Endothelial cell of umbilical vein (primary cell): ENCODE measurements at regions not wholly inside any gene's neighbourhood (a gene's known extent, or its start where the extent isn't known, plus 50 kb on each side); places are given as distances from the start of the nearest gene placed in this dataset.

ENCODE experiments used
- BruUV-seq: library from RNA; stranded (reverse); fragments of 400-500 nt; replicated peaks from 2 replicates; lab custom pipeline; 2021; lab: Mats Ljungman, UMichigan
- CTCF ChIA-PET: fragments of 300-600, 350-600 bp; sonication (Branson Sonifier 250); formaldehyde crosslinking; loops from one replicate; lab custom pipeline; 2021; ENCODE audit warnings: antibody characterized with exemption, inconsistent platforms; lab: Charles Lee
- POLR2A ChIA-PET: fragments of 300-600, 350-600 bp; sonication (Branson Sonifier 250); formaldehyde crosslinking; loops from one replicate; lab custom pipeline; 2021; ENCODE audit warnings: antibody characterized with exemption, inconsistent platforms; lab: Charles Lee
- DNase-seq: peaks from one replicate; pipeline ENCODE4 v3.0.0-alpha.2; 2011; ENCODE audit warnings: low read depth, low spot score
- FAIRE-seq: peaks from 2 replicates; lab custom pipeline; 2011; peaks lifted over from hg19 to GRCh38; lab: Jason Lieb, UNC
- H2AFZ ChIP-seq: 2 replicates; pipeline ENCODE4 v1.6.0; 2012; ENCODE audit warnings: low read depth, low read length, control low read depth, inconsistent platforms
- H3K27ac ChIP-seq: 2 replicates; pipeline ENCODE4 v1.5.1; 2011; ENCODE audit warnings: low read depth, mild to moderate bottlenecking, control low read depth, low read length, moderate library complexity; ENCODE audit not compliant: insufficient read depth
- H3K27me3 ChIP-seq, 2 experiments: 2 replicates each; pipeline versions ENCODE4 v1.6.0 to v1.6.1; 2011; ENCODE audit warnings: low read length in 2 of 2, mixed read lengths in 1 of 2; ENCODE audit not compliant: control insufficient read depth in 2 of 2, insufficient read depth in 2 of 2
- H3K36me3 ChIP-seq, 2 experiments: 2 replicates in 1 of 2; 3 replicates in 1 of 2; pipeline ENCODE4 v1.5.1; 2011; ENCODE audit warnings: low read length in 2 of 2, mild to moderate bottlenecking in 1 of 2, moderate library complexity in 1 of 2; ENCODE audit not compliant: control insufficient read depth in 2 of 2, insufficient read depth in 2 of 2; ENCODE audit errors: extremely low read depth in 1 of 2
- H3K4me1 ChIP-seq: 3 replicates; pipeline ENCODE4 v1.5.1; 2011; ENCODE audit warnings: mild to moderate bottlenecking, low read length; ENCODE audit not compliant: control insufficient read depth, insufficient read depth; ENCODE audit errors: extremely low read depth
- H3K4me2 ChIP-seq: 2 replicates; pipeline ENCODE4 v1.6.1; 2011; ENCODE audit warnings: low read length, control low read depth, mixed read lengths; ENCODE audit not compliant: insufficient read depth
- H3K4me3 ChIP-seq, 3 experiments: fragments of 200-600 bp in 1 of 3; sonication (generic), shearing (Covaris generic) in 1 of 3; replicated peaks in 1 of 3; 2 replicates each; pipeline ENCODE4 v1.5.1; 2011 to 2016; ENCODE audit warnings: control low read depth in 3 of 3, low read length in 3 of 3, mild to moderate bottlenecking in 2 of 3, inconsistent platforms in 1 of 3, low read depth in 1 of 3, moderate library complexity in 1 of 3; ENCODE audit not compliant: insufficient read depth in 1 of 3
- H3K79me2 ChIP-seq: 2 replicates; pipeline ENCODE4 v1.6.0; 2012; ENCODE audit warnings: low read length, inconsistent platforms; ENCODE audit not compliant: control insufficient read depth, insufficient read depth
- H3K9ac ChIP-seq: replicated peaks from 2 replicates; pipeline ENCODE3; 2011; ENCODE audit warnings: low read length, control low read depth; ENCODE audit not compliant: insufficient read depth; ENCODE audit errors: extremely low read depth
- H3K9me1 ChIP-seq: replicated peaks from 3 replicates; pipeline ENCODE4 v1.6.0; 2011; ENCODE audit warnings: mild to moderate bottlenecking, low read length; ENCODE audit not compliant: control insufficient read depth, insufficient read depth; ENCODE audit errors: extremely low read depth
- H3K9me3 ChIP-seq: replicated peaks from 2 replicates; pipeline ENCODE4 v1.5.1; 2012; ENCODE audit warnings: low read length, inconsistent platforms; ENCODE audit not compliant: control insufficient read depth, insufficient read depth
- H4K20me1 ChIP-seq: replicated peaks from 2 replicates; pipeline ENCODE3; 2011; ENCODE audit warnings: mild to moderate bottlenecking, low read length; ENCODE audit not compliant: control insufficient read depth, insufficient read depth; ENCODE audit errors: extremely low read depth
- CTCF ChIP-seq, 2 donors: IDR thresholded peaks; 1 replicate in 1 of 2; 2 replicates in 1 of 2; pipeline ENCODE4 v1.5.1; 2011; ENCODE audit warnings: low read length in 2 of 2, mild to moderate bottlenecking in 2 of 2, moderate library complexity in 2 of 2, control low read depth in 1 of 2, inconsistent platforms in 1 of 2, low read depth in 1 of 2; ENCODE audit not compliant: insufficient read depth in 1 of 2; ENCODE audit errors: extremely low read depth in 1 of 2
- EZH2 ChIP-seq: IDR thresholded peaks from 2 replicates; pipeline ENCODE4 v1.6.1; 2012; ENCODE audit warnings: borderline replicate concordance, low read depth, mild to moderate bottlenecking, moderate library complexity, low read length, inconsistent platforms; ENCODE audit not compliant: severe bottlenecking
- FOS ChIP-seq: IDR thresholded peaks from 2 replicates; pipeline ENCODE4 v1.6.1; 2011; ENCODE audit warnings: mild to moderate bottlenecking, low read length, moderate library complexity, borderline replicate concordance; ENCODE audit not compliant: insufficient read depth
- GATA2 ChIP-seq: IDR thresholded peaks from 2 replicates; pipeline ENCODE4 v1.7.0; 2011; ENCODE audit warnings: low read depth, mild to moderate bottlenecking, moderate library complexity, mixed read lengths, low read length; ENCODE audit not compliant: insufficient read length, insufficient read depth
- JUN ChIP-seq: IDR thresholded peaks from 2 replicates; pipeline ENCODE4 v1.6.1; 2011; ENCODE audit warnings: borderline replicate concordance, low read depth; ENCODE audit not compliant: insufficient read length, insufficient read depth
- MAX ChIP-seq: IDR thresholded peaks from 2 replicates; pipeline ENCODE4 v1.6.1; 2011; ENCODE audit not compliant: insufficient read depth, insufficient read length
- MYC ChIP-seq: IDR thresholded peaks from one replicate; pipeline ENCODE4 v1.6.1; 2011; ENCODE audit warnings: mild to moderate bottlenecking, low read depth, low read length
- POLR2A ChIP-seq: IDR thresholded peaks from 2 replicates; pipeline ENCODE4 v1.6.1; 2012; ENCODE audit warnings: low read depth, mild to moderate bottlenecking, control low read depth, low read length
- POLR2AphosphoS5 ChIP-seq: IDR thresholded peaks from 2 replicates; pipeline ENCODE4 v1.6.1; 2012; ENCODE audit warnings: low read depth, mild to moderate bottlenecking, control low read depth, low read length, moderate library complexity; ENCODE audit not compliant: insufficient read depth
- dilution Hi-C: fragments of 300-500 bp; cut with MboI; formaldehyde crosslinking; loops from one replicate; pipeline ENCODE4 v1.15.0; 2019; ENCODE audit warnings: low sequenced_read_pairs; ENCODE audit not compliant: extremely low pct_ligation_motif_present
- intact Hi-C: fragments of 100-400 bp; cut with micrococcal nuclease; formaldehyde crosslinking; loops from one replicate; pipeline ENCODE4 v1.10.0; 2022

GRCh38 chr2:162926907-162927306 is 88.3 kb upstream of the KCNH7 start:
- POLR2A ChIA-PET = no interaction called here
- dilution Hi-C loops = no loop called here

More at GRCh38 chr2:162926907-162927306, 88.3 kb upstream of the KCNH7 start:
- CTCF ChIA-PET = no interaction called here
- FAIRE-seq (no peak), DNase-seq (no peak)
- H3K9me1 ChIP-seq = no peaks in the 10 kb centered on the region
- H3K4me2 ChIP-seq = no peak overlapping the region
- intact Hi-C loops = no loop called here
- no TSS peak for BruUV-seq
- H3K9me3 ChIP-seq = no peaks in the 10 kb centered on the region
- H3K4me1 ChIP-seq = no peaks in the 10 kb centered on the region
- no peak overlapping the region for H2AFZ ChIP-seq
- no peaks in the 10 kb centered on the region for H4K20me1 ChIP-seq
- no peaks in the 10 kb centered on the region for H3K36me3 ChIP-seq
- no peak overlapping the region for H3K9ac ChIP-seq
- no peak overlapping the region for H3K27ac ChIP-seq
- TF ChIP-seq GATA2 (no peak), POLR2AphosphoS5 (no peak), POLR2A (no peak), EZH2 (no peak), FOS (no peak), MAX (no peak), JUN (no peak), MYC (no peak), CTCF (IDR thresholded peaks at IDR 0.05; ENCODE audit: extremely low read depth in 1 of 2, insufficient read depth in 1 of 2, low read depth in 1 of 2, low read length in 2 of 2) (no peak)
- H3K79me2 ChIP-seq = no peaks in the 10 kb centered on the region
- H3K4me3 ChIP-seq = no peak overlapping the region
- no peaks in the 10 kb centered on the region for H3K27me3 ChIP-seq
